Mesendoderm (in vitro differentiated cells): ENCODE measurements at regions not wholly inside any gene's neighbourhood (a gene's known extent, or its start where the extent isn't known, plus 50 kb on each side); places are given as distances from the start of the nearest gene placed in this dataset.

Source experiments
- DNase-seq: peaks from one replicate; pipeline ENCODE4 v3.0.0; 2013
- H2AK5ac ChIP-seq: 2 replicates; pipeline ENCODE4 v1.6.1; 2013; ENCODE audit warnings: low read length, inconsistent platforms
- H2BK120ac ChIP-seq: 2 replicates; pipeline ENCODE4 v1.6.1; 2013; ENCODE audit warnings: low read depth, mild to moderate bottlenecking, low read length, moderate library complexity, mixed read lengths
- H2BK15ac ChIP-seq: replicated peaks from 2 replicates; pipeline ENCODE4 v1.6.1; 2013; ENCODE audit warnings: low read depth, mild to moderate bottlenecking, moderate library complexity
- H2BK5ac ChIP-seq: 2 replicates; pipeline ENCODE4 v1.6.1; 2013; ENCODE audit warnings: low read length, inconsistent platforms
- H3K18ac ChIP-seq: 2 replicates; pipeline ENCODE4 v1.6.1; 2013; ENCODE audit warnings: mild to moderate bottlenecking, low read length, mixed read lengths
- H3K23ac ChIP-seq: one replicate; pipeline ENCODE4 v1.6.1; 2013; ENCODE audit warnings: low read length
- H3K27ac ChIP-seq: 2 replicates; pipeline ENCODE4 v1.5.1; 2013; ENCODE audit warnings: low read depth, mild to moderate bottlenecking, inconsistent platforms, low read length, moderate library complexity
- H3K27me3 ChIP-seq: 2 replicates; pipeline ENCODE4 v1.6.1; 2013; ENCODE audit warnings: low read length, control low read depth, mild to moderate bottlenecking, inconsistent platforms; ENCODE audit not compliant: insufficient read depth, poor library complexity
- H3K36me3 ChIP-seq: 2 replicates; pipeline ENCODE4 v1.6.1; 2013; ENCODE audit warnings: low read length, inconsistent platforms; ENCODE audit not compliant: control insufficient read depth, insufficient read depth
- H3K4ac ChIP-seq: one replicate; pipeline ENCODE4 v1.6.1; 2013; ENCODE audit warnings: low read depth, mild to moderate bottlenecking, low read length, moderate library complexity
- H3K4me1 ChIP-seq: 2 replicates; pipeline ENCODE4 v1.6.1; 2013; ENCODE audit warnings: low read depth, low read length, inconsistent platforms; ENCODE audit not compliant: control insufficient read depth
- H3K4me2 ChIP-seq: 2 replicates; pipeline ENCODE4 v1.6.1; 2013; ENCODE audit warnings: low read length
- H3K4me3 ChIP-seq: 2 replicates; pipeline ENCODE4 v1.5.1; 2013; ENCODE audit warnings: mild to moderate bottlenecking, low read length
- H3K56ac ChIP-seq: one replicate; pipeline ENCODE4 v1.6.1; 2013; ENCODE audit warnings: low read length
- H3K79me1 ChIP-seq: 2 replicates; pipeline ENCODE4 v1.6.1; 2013; ENCODE audit warnings: low read length, inconsistent platforms
- H3K79me2 ChIP-seq: 2 replicates; pipeline ENCODE4 v1.6.1; 2013; ENCODE audit warnings: mild to moderate bottlenecking, low read length; ENCODE audit not compliant: control insufficient read depth, insufficient read depth
- H3K9ac ChIP-seq: 2 replicates; pipeline ENCODE4 v1.6.1; 2013; ENCODE audit warnings: low read length, inconsistent platforms
- H4K5ac ChIP-seq: one replicate; pipeline ENCODE4 v1.6.1; 2013; ENCODE audit warnings: low read length
- H4K8ac ChIP-seq: one replicate; pipeline ENCODE4 v1.6.1; 2013; ENCODE audit warnings: low read depth, mild to moderate bottlenecking, control low read depth, low read length, moderate library complexity
- WGBS: extraction: QIAGEN DNeasy Blood & Tissue Kit; methylation state at CpG from one replicate; pipeline ENCODE4 v1.1.7; 2013; ENCODE audit warnings: low lambda C conversion rate, missing lambda C conversion rate; ENCODE audit not compliant: insufficient coverage; ENCODE audit errors: extremely low coverage; 5-methylcytosine and 5-hydroxymethylcytosine counted together

DNA sequence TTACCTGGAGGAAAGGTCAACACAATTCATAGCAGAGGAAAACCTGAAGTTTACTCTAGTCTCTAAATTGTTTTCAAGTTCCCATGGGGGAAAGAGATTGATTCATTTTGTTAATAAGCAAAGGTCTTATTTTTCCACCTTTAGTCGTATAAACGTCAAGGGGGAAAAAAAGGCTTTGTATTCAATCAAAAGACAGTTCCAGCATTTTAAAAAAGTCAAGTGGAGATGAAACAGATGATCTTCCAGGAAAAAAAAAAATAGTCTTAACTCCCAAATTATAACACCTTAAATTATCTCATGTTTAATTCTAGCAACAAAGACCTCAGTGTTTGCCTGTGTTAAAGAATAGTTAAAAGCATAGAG, 140.5 kb downstream of the TOMM20 start:
- Histone ChIP-seq H3K4me2 (no peak overlapping the region), H3K79me1 (no peaks in the 10 kb centered on the region), H3K23ac (no peak overlapping the region), H2BK120ac (no peak overlapping the region), H3K36me3 (no peaks in the 10 kb centered on the region), H3K4me3 (no peak overlapping the region), H3K27me3 (no peaks in the 10 kb centered on the region), H3K4me1 (peaks cover 4% of the 10 kb centered on the region), H3K27ac (peak overlapping the region; percentile 93), H4K5ac (no peak overlapping the region), H3K56ac (peak overlapping the region; percentile 65), H3K79me2 (no peaks in the 10 kb centered on the region), H3K4ac (no peak overlapping the region), H2BK15ac (no peak overlapping the region), H2BK5ac (no peak overlapping the region), H2AK5ac (peak overlapping the region; percentile 34), H3K18ac (no peak overlapping the region), H4K8ac (no peak overlapping the region), H3K9ac (peak overlapping the region; percentile 17)
- WGBS: no CpG with 5 or more reads among the region's 2 CpGs
- no peak for DNase-seq

DNA sequence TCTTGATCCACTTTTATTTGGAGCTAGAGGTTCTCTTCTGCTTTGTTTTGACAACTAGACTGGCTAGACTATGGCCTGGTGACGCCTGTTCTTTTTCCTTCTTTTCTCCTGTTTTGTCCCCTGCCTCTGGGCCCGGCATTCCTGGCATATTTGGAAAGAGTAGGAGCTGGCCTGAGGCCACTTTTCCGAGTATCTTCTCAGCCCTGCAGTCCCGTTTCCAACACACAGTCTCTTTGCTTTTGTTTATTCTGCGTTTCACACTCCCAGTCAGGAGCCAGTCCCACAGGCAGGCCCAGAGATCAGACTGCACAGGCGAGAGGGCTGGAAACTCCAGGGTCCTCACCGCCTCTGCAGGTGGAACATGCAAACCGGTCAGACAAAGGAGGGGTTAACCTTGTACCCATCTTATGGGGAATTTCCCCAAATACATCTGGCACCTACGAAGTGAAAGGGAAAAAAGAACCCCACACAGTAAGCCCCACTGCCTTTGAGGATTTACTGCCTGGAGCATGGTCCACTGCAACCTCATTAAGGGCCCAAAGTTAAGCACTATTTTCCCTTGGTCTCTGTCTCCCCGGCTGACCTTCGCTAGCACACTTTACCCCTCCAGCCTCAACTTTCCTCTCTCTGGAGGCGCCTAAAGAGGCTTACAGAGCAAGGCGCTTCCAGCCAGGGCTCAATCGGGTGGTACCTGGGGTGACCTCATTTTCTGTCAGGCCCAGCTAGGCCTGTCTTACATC, 141.1 kb downstream of the TOMM20 start:
- peak overlapping the region; percentile 58 for H2BK5ac ChIP-seq

DNA sequence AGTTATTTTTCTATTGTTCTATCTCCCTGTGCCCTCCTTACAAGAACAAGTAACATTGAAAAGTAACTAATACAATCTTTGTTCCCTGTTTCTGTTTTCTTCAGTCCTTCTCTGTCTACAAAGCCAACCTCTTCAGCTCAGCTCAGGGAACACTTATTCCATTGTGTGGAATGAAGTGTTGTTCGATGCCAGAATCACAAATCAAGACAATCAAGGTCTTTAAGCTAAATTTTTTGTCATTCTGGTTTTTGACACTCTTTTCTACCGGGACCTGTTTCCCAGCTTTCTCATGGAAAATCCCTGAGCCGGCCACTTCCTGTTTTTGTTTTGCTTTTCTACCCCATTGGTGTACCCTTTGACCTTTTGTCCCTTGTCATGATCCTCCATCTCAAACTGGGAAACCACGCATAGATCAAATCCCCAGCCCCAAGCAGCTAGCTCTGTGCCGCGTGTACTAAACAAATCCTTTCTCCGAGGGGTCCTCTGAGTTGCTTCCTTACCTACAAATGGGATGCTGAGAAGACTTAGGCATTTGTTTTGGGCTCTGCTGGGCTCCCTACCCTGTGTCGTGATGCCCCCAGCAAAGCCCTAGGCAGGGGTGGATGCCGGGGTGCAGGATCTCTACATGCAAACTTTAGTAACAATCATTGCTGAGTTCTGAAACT, 141.8 kb downstream of the TOMM20 start:
- peak overlapping the region; percentile 82 for H3K23ac ChIP-seq

More for the DNA sequence above, 141.1 kb downstream of the TOMM20 start:
- Histone ChIP-seq H4K8ac (no peak overlapping the region), H3K18ac (peak overlapping the region; percentile 64), H3K4me3 (no peak overlapping the region), H3K56ac (peak overlapping the region; percentile 65), H2AK5ac (peak overlapping the region; percentile 34), H2BK120ac (no peak overlapping the region), H3K4ac (peak overlapping the region; percentile 76), H4K5ac (no peak overlapping the region), H3K27me3 (no peaks in the 10 kb centered on the region), H3K4me2 (no peak overlapping the region), H3K4me1 (peaks cover 4% of the 10 kb centered on the region), H2BK15ac (no peak overlapping the region), H3K36me3 (no peaks in the 10 kb centered on the region), H3K27ac (peak overlapping the region; percentile 93), H3K79me1 (no peaks in the 10 kb centered on the region), H3K79me2 (no peaks in the 10 kb centered on the region), H3K23ac (no peak overlapping the region), H3K9ac (peak overlapping the region; percentile 17)
- WGBS: no CpG with 5 or more reads among the region's 14 CpGs
- peak; percentile 98 for DNase-seq

DNA sequence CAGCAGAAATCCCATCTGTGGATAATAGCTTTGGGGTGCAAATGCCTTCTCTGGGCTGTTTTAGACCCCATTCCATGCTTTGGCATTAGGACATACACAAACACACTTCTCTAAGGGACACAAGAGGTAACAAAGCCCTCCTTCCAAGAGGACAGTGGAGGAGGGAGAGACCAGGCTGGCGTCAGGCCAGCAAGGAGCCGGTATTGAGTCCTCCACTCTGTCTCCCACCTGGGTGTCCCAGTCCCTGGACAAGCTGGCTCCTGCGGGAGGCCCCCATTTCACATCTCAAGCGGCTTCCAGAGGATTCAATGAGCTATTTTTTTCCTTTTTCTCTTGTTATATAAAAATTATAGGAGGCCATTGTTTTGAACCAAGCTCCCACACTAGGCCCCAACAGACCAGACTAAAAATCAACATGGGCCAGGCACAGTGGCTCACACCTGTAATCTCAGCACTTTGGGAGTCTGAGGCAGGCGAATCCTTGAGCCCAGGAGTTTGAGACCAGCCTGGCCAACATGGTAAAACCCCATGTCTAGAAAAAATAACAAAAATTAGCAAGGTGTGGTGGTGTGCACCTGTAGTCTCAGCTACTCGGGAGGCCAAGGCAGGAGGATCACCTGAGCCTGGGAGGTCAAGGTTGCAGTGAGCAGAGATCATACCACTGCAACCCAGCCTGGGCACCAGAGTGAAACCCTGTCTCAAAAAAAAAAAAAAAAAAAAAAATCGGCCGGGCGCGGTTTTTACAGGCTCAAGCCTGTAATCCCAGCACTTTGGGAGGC, 142.9 kb downstream of the TOMM20 start:
- H3K79me2 ChIP-seq: no peaks in the 10 kb centered on the region
- H3K18ac ChIP-seq: no peak overlapping the region
- H3K4ac ChIP-seq: no peak overlapping the region
- H3K4me1 ChIP-seq: peaks cover 4% of the 10 kb centered on the region
- no peak overlapping the region for H2BK15ac ChIP-seq
- H2BK5ac ChIP-seq: no peak overlapping the region
- WGBS: no CpG with 5 or more reads among the region's 10 CpGs
- H2BK120ac ChIP-seq: no peak overlapping the region
- no peak overlapping the region for H4K8ac ChIP-seq
- no peak overlapping the region for H3K56ac ChIP-seq
- no peaks in the 10 kb centered on the region for H3K79me1 ChIP-seq
- H3K36me3 ChIP-seq: no peaks in the 10 kb centered on the region
- H2AK5ac ChIP-seq: no peak overlapping the region
- no peak overlapping the region for H3K4me2 ChIP-seq
- no peak for DNase-seq
- no peak overlapping the region for H3K23ac ChIP-seq
- H3K9ac ChIP-seq: no peak overlapping the region
- no peak overlapping the region for H3K4me3 ChIP-seq
- no peaks in the 10 kb centered on the region for H3K27me3 ChIP-seq
- no peak overlapping the region for H4K5ac ChIP-seq
- no peak overlapping the region for H3K27ac ChIP-seq

More for the DNA sequence above, 141.8 kb downstream of the TOMM20 start:
- H3K4me2 ChIP-seq: no peak overlapping the region
- no peaks in the 10 kb centered on the region for H3K27me3 ChIP-seq
- H4K5ac ChIP-seq: peak overlapping the region; percentile 84
- H2BK120ac ChIP-seq: no peak overlapping the region
- no peak overlapping the region for H2BK15ac ChIP-seq
- no peaks in the 10 kb centered on the region for H3K36me3 ChIP-seq
- no peak overlapping the region for H2AK5ac ChIP-seq
- H3K79me1 ChIP-seq: no peaks in the 10 kb centered on the region
- peak overlapping the region; percentile 11 for H2BK5ac ChIP-seq
- WGBS: no CpG with 5 or more reads among the region's 9 CpGs
- no peaks in the 10 kb centered on the region for H3K79me2 ChIP-seq
- H3K56ac ChIP-seq: peak overlapping the region; percentile 68
- H3K4ac ChIP-seq: peak overlapping the region; percentile 76
- DNase-seq: peak; percentile 83
- no peak overlapping the region for H3K4me3 ChIP-seq
- no peak overlapping the region for H3K9ac ChIP-seq
- peak overlapping the region; percentile 93 for H3K27ac ChIP-seq
- H4K8ac ChIP-seq: no peak overlapping the region
- H3K4me1 ChIP-seq: peaks cover 4% of the 10 kb centered on the region
- H3K18ac ChIP-seq: peak overlapping the region; percentile 64

DNA sequence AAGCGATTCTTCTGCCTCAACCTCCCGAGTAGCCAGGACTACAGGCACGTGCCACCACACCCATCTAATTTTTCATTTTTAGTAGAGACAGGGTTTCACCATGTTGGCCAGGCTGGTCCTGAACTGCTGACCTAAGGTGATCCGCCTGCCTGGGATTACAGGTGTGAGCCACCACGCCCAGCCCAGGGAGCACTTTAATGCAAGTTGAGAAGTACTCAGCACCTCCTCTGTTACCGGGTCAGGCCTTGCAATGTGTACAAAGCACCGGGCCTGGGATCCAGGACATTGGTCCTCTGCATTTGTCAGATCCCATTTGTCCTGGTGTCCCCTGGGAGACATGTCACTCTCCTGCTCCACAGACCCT, 143.6 kb downstream of the TOMM20 start:
- no peaks in the 10 kb centered on the region for H3K79me2 ChIP-seq
- H3K9ac ChIP-seq: no peak overlapping the region
- no peak overlapping the region for H4K8ac ChIP-seq
- no peak overlapping the region for H3K18ac ChIP-seq
- no peaks in the 10 kb centered on the region for H3K36me3 ChIP-seq
- no peak overlapping the region for H3K56ac ChIP-seq
- H2BK15ac ChIP-seq: no peak overlapping the region
- H3K27ac ChIP-seq: no peak overlapping the region
- no peaks in the 10 kb centered on the region for H3K79me1 ChIP-seq
- H2BK5ac ChIP-seq: no peak overlapping the region
- no peak overlapping the region for H3K4me2 ChIP-seq
- DNase-seq: no peak
- H3K4me1 ChIP-seq: peaks cover 4% of the 10 kb centered on the region
- H3K4me3 ChIP-seq: no peak overlapping the region
- no peak overlapping the region for H2AK5ac ChIP-seq
- H3K27me3 ChIP-seq: no peaks in the 10 kb centered on the region
- no CpG with 5 or more reads among the region's 7 CpGs for WGBS
- H4K5ac ChIP-seq: no peak overlapping the region
- H2BK120ac ChIP-seq: no peak overlapping the region
- no peak overlapping the region for H3K23ac ChIP-seq
- H3K4ac ChIP-seq: no peak overlapping the region
